OCI-LY7 (cell line): ENCODE measurements at regions not wholly inside any gene's neighbourhood (a gene's known extent, or its start where the extent isn't known, plus 50 kb on each side); places are given as distances from the start of the nearest gene placed in this dataset.

Source experiments
- BruUV-seq: library from RNA; stranded (reverse); fragments of 400-500 nt; replicated peaks from 2 replicates; lab custom pipeline; 2021; lab: Mats Ljungman, UMichigan
- CTCF ChIA-PET: fragments of 300-600 bp; sonication (Branson Sonifier 250); formaldehyde crosslinking; loops from one replicate; lab custom pipeline; 2022; ENCODE audit warnings: antibody characterized with exemption; ENCODE audit not compliant: unreplicated experiment; lab: Charles Lee
- POLR2A ChIA-PET: fragments of 300-600 bp; sonication (Branson Sonifier 250); formaldehyde crosslinking; loops from one replicate; lab custom pipeline; 2022; ENCODE audit warnings: antibody characterized with exemption; lab: Charles Lee
- DNase-seq: peaks from one replicate; pipeline ENCODE4 v3.0.0-alpha.2; 2015; ENCODE audit warnings: low spot score
- H2AFZ ChIP-seq: fragments of 200-600 bp; sonication (generic), shearing (Covaris generic); 2 replicates; pipeline ENCODE4 v1.6.1; 2014; ENCODE audit warnings: mild to moderate bottlenecking, antibody characterized with exemption, low read length, moderate library complexity
- H3K27ac ChIP-seq: fragments of 200-600 bp; sonication (generic); 2 replicates; pipeline ENCODE4 v1.5.1; 2014; ENCODE audit warnings: mixed run types, low read depth, mild to moderate bottlenecking, moderate library complexity, low read length, inconsistent platforms; ENCODE audit not compliant: poor library complexity, severe bottlenecking
- H3K36me3 ChIP-seq: fragments of 200-600 bp; sonication (generic); 2 replicates; pipeline ENCODE4 v1.6.1; 2014; ENCODE audit warnings: mild to moderate bottlenecking, antibody characterized with exemption, low read length, moderate library complexity, mixed read lengths; ENCODE audit not compliant: insufficient read depth
- H3K4me1 ChIP-seq: fragments of 200-600 bp; sonication (generic); 2 replicates; pipeline ENCODE4 v1.5.1; 2014; ENCODE audit warnings: mild to moderate bottlenecking, low read length; ENCODE audit not compliant: insufficient read depth, poor library complexity, severe bottlenecking
- H3K4me2 ChIP-seq: fragments of 200-600 bp; sonication (generic); 2 replicates; pipeline ENCODE4 v1.6.1; 2014; ENCODE audit warnings: mild to moderate bottlenecking, low read length
- H3K4me3 ChIP-seq: fragments of 200-600 bp; sonication (generic); 2 replicates; pipeline ENCODE4 v1.5.1; 2014; ENCODE audit warnings: mild to moderate bottlenecking, low read depth, low read length; ENCODE audit not compliant: poor library complexity, severe bottlenecking
- H3K79me2 ChIP-seq: fragments of 200-600 bp; sonication (generic); 2 replicates; pipeline ENCODE4 v1.6.1; 2016; ENCODE audit warnings: low read depth, mild to moderate bottlenecking, low read length, moderate library complexity, mixed read lengths; ENCODE audit not compliant: insufficient read depth
- H3K9me2 ChIP-seq: fragments of 200-600 bp; sonication (generic); 2 replicates; pipeline ENCODE4 v1.6.1; 2016; ENCODE audit warnings: mild to moderate bottlenecking, low read length, mixed read lengths; ENCODE audit not compliant: insufficient read depth
- H3K9me3 ChIP-seq: fragments of 200-600 bp; sonication (generic); 2 replicates; pipeline ENCODE4 v1.6.1; 2014; ENCODE audit warnings: mild to moderate bottlenecking, mixed run types, low read length, mixed read lengths
- H4K20me1 ChIP-seq: fragments of 200-600 bp; sonication (generic); 2 replicates; pipeline ENCODE4 v1.6.1; 2014; ENCODE audit warnings: mild to moderate bottlenecking, antibody characterized with exemption, low read length, moderate library complexity, mixed read lengths; ENCODE audit not compliant: insufficient read depth
- CTCF ChIP-seq: fragments of 200-600 bp; sonication (generic); conservative IDR thresholded peaks from 2 replicates; pipeline ENCODE4 v1.5.1; 2014; ENCODE audit warnings: mild to moderate bottlenecking, antibody characterized with exemption, low read length, moderate library complexity, mixed read lengths
- EZH2phosphoT487 ChIP-seq: fragments of 200-600 bp; sonication (generic); IDR thresholded peaks from 2 replicates; pipeline ENCODE4 v1.6.1; 2018; ENCODE audit warnings: low read depth, borderline replicate concordance, mild to moderate bottlenecking, mixed run types, antibody characterized with exemption, low read length, moderate library complexity, mixed read lengths
- intact Hi-C: fragments of 100-400 bp; cut with micrococcal nuclease; formaldehyde crosslinking; loops from one replicate; pipeline ENCODE4 v1.10.0; 2022; ENCODE audit not compliant: unreplicated experiment

DNA sequence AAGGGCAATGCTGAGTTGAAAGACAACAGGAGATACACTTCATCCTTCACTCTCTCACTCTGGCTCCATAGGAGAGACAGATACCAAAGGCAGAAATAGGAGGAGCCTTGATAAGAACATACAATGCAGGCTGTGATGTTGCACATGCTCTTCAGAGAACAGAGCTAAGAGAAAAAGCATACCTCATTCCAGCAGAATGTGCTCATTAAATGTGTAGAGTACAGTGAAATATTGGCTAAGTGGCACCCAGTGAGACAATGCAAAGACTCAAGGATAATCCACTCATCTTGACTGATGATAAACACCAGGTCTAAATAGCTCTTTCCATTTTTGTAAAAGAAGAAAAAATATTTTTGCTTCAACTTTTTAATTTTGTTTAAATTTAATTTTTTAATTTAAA is 139.7 kb downstream of the OR2K2 start:
- no peaks in the 10 kb centered on the region for H3K4me1 ChIP-seq
- intact Hi-C loops: no loop called here
- H2AFZ ChIP-seq: no peak overlapping the region
- no peaks in the 10 kb centered on the region for H3K9me3 ChIP-seq
- no peaks in the 10 kb centered on the region for H3K9me2 ChIP-seq
- no peak for DNase-seq
- no peaks in the 10 kb centered on the region for H4K20me1 ChIP-seq
- no peaks in the 10 kb centered on the region for H3K79me2 ChIP-seq
- BruUV-seq: no TSS peak
- no peak overlapping the region for H3K4me2 ChIP-seq
- ChIA-PET CTCF (no interaction called here), POLR2A (interaction anchor here (0.6 kb wide), 1 partner anchor 64 kb away, joined by 3 read pairs; no protein-coding TSS in a partner anchor)
- no peaks in the 10 kb centered on the region for H3K36me3 ChIP-seq
- H3K27ac ChIP-seq: no peak overlapping the region
- no peak overlapping the region for H3K4me3 ChIP-seq
- TF ChIP-seq EZH2phosphoT487: no peak

DNA sequence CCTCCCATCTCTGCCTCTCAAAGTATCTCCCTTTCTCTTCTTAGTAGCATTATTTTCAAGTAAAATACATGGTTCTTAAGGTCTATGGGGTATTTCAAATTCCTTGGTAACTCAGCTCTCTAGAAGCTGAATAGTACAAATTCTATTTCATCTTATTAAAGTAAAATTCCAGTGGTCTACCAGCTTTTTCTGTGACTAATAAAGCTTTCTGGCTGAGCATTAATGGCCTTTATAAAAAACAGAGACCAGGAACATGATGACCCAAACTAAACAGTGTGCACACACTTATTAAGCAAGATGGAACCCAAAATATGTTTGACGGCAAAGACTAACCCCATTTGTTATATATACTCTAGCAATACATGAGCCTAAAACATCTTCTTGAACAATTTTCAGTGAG is 142.6 kb downstream of the OR2K2 start:
- no TSS peak for BruUV-seq
- no peak for DNase-seq

GRCh38 chr9:111186021-111186530 is 143.9 kb downstream of the OR2K2 start:
- ChIA-PET POLR2A (no interaction called here), CTCF (no interaction called here)
- no peaks in the 10 kb centered on the region for H4K20me1 ChIP-seq
- intact Hi-C loops: no loop called here
- no peaks in the 10 kb centered on the region for H3K4me1 ChIP-seq
- no peaks in the 10 kb centered on the region for H3K9me3 ChIP-seq
- no peak overlapping the region for H3K4me3 ChIP-seq
- no peak for DNase-seq
- H3K4me2 ChIP-seq: no peak overlapping the region
- no peaks in the 10 kb centered on the region for H3K36me3 ChIP-seq
- no peak overlapping the region for H3K27ac ChIP-seq
- no peaks in the 10 kb centered on the region for H3K79me2 ChIP-seq
- H2AFZ ChIP-seq: no peak overlapping the region
- H3K9me2 ChIP-seq: no peaks in the 10 kb centered on the region
- BruUV-seq: no TSS peak
- no peak for TF ChIP-seq CTCF
- no peak for TF ChIP-seq EZH2phosphoT487

More for the DNA sequence above, 142.6 kb downstream of the OR2K2 start:
- H4K20me1 ChIP-seq: no peaks in the 10 kb centered on the region
- H3K4me1 ChIP-seq: no peaks in the 10 kb centered on the region
- H3K79me2 ChIP-seq: no peaks in the 10 kb centered on the region
- no peaks in the 10 kb centered on the region for H3K9me2 ChIP-seq
- ChIA-PET CTCF (no interaction called here), POLR2A (no interaction called here)
- no peak for TF ChIP-seq CTCF
- TF ChIP-seq EZH2phosphoT487: no peak
- no peak overlapping the region for H3K4me3 ChIP-seq
- no peak overlapping the region for H3K27ac ChIP-seq
- H3K9me3 ChIP-seq: no peaks in the 10 kb centered on the region
- H3K36me3 ChIP-seq: no peaks in the 10 kb centered on the region
- no peak overlapping the region for H3K4me2 ChIP-seq
- H2AFZ ChIP-seq: no peak overlapping the region
- intact Hi-C loops: no loop called here
